ENCODE measurements at regions not wholly inside any gene's neighbourhood (a gene's known extent, or its start where the extent isn't known, plus 50 kb on each side); places are given as distances from the start of the nearest gene placed in this dataset.
A peak's percentile ranks its signal among the peaks of the same experiment; 100 is the strongest.
"Not testable (repeated sequence)": the region's sequence is repeated elsewhere in the genome, so short reads cannot be mapped to it uniquely, and the experiment has no call there.

GRCh38 chr2:111577154-111577885 lies 306.7 kb downstream of the ANAPC1 start:
- DNase-seq (ENCODE audit: low spot score): not testable (repeated sequence)

GRCh38 chr2:111579500-111580134 lies 304.4 kb downstream of the ANAPC1 start:
- not testable (repeated sequence) for DNase-seq (ENCODE audit: low spot score)

GRCh38 chr2:111580616-111581015 lies 303.4 kb downstream of the ANAPC1 start:
- DNase-seq (ENCODE audit: low spot score): not testable (repeated sequence)

- DNase-seq (ENCODE audit: low spot score): not testable (repeated sequence)
Measured at GRCh38 chr2:111582090-111582489, 301.9 kb downstream of the ANAPC1 start.

GRCh38 chr2:111583480-111583879 lies 300.5 kb downstream of the ANAPC1 start:
- not testable (repeated sequence) for DNase-seq (ENCODE audit: low spot score)

GRCh38 chr2:111584540-111584939 lies 299.5 kb downstream of the ANAPC1 start:
- not testable (repeated sequence) for DNase-seq (ENCODE audit: low spot score)

GRCh38 chr2:111584950-111585349 lies 299.0 kb downstream of the ANAPC1 start:
- not testable (repeated sequence) for DNase-seq (ENCODE audit: low spot score)

GRCh38 chr2:111586014-111586413 lies 298.0 kb downstream of the ANAPC1 start:
- not testable (repeated sequence) for DNase-seq (ENCODE audit: low spot score)

- not testable (repeated sequence) for DNase-seq (ENCODE audit: low spot score)
Measured at GRCh38 chr2:111595072-111595471, 288.9 kb downstream of the ANAPC1 start.

GRCh38 chr2:111596808-111597705 lies 286.9 kb downstream of the ANAPC1 start:
- DNase-seq (ENCODE audit: low spot score): not testable (repeated sequence)

- not testable (repeated sequence) for DNase-seq (ENCODE audit: low spot score)
Measured at GRCh38 chr2:111598944-111599343, 285.0 kb downstream of the ANAPC1 start.

- DNase-seq (ENCODE audit: low spot score): not testable (repeated sequence)
Measured at GRCh38 chr2:111602259-111602658, 281.7 kb downstream of the ANAPC1 start.

GRCh38 chr2:111605798-111606197 lies 278.2 kb downstream of the ANAPC1 start:
- DNase-seq (ENCODE audit: low spot score): not testable (repeated sequence)

GRCh38 chr2:111606632-111607031 lies 277.4 kb downstream of the ANAPC1 start:
- DNase-seq (ENCODE audit: low spot score): not testable (repeated sequence)

GRCh38 chr2:111609146-111609844 lies 274.7 kb downstream of the ANAPC1 start:
- DNase-seq (ENCODE audit: low spot score): not testable (repeated sequence)

- DNase-seq (ENCODE audit: low spot score): not testable (repeated sequence)
Measured at GRCh38 chr2:111610035-111610434, 274.0 kb downstream of the ANAPC1 start.

- DNase-seq (ENCODE audit: low spot score): no peak
Measured at GRCh38 chr2:111616651-111617218, 267.3 kb downstream of the ANAPC1 start.

GRCh38 chr2:111617299-111618225 lies 266.4 kb downstream of the ANAPC1 start:
- DNase-seq (ENCODE audit: low spot score): peak; percentile 25

- DNase-seq (ENCODE audit: low spot score): no peak
Measured at GRCh38 chr2:111618226-111618977, 265.6 kb downstream of the ANAPC1 start.

Measured in pons (tissue), 1 donor.